ENCODE measurements at regions not wholly inside any gene's neighbourhood (a gene's known extent, or its start where the extent isn't known, plus 50 kb on each side); places are given as distances from the start of the nearest gene placed in this dataset.
"Not testable (repeated sequence)": the region's sequence is repeated elsewhere in the genome, so short reads cannot be mapped to it uniquely, and the experiment has no call there.

- peak; percentile 45 for DNase-seq (ENCODE audit: low read depth, low spot score)
These were observed 230.9 kb upstream of the FSIP2 start for GRCh38 chr2:185507719-185508118.

DNA sequence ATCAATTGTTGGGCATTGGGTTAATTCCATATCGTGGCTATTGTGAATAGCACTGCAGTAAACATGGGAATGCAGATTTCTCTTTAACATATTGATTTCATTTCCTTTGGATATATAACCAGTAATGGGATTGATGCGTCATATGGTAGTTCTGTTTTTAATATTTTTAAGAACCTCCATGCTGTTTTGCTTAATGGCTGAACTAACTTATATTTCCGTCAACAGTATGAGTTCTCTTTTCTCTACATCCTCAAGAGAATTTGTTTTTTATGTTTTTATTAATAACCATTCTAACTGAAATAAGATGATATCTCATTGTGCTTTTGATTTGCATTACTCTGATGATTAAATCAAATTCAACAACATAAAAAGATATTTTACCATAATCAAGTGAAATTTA is 228.5 kb upstream of the FSIP2 start:
- no peak for DNase-seq (ENCODE audit: low read depth, low spot score)

DNA sequence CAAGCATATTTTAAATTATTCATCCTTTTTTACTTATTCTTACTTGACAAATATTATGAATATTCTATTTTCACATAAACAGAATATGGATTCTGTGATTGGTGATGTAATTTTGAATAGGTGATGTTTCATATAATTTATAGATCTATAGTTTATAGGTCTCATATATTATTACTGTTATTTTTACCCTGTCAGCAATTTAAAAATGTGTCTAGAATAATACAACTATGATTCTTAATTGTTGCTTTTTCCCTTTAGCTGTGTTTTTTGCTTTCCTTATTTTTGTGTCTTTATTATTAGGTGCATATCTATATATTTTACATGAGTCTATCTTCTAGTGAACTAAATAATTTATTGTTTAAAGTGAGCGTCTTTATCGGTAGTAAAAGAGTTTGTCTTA is 226.7 kb upstream of the FSIP2 start:
- no peak for DNase-seq (ENCODE audit: low read depth, low spot score)

GRCh38 chr2:185522472-185522871 is 216.1 kb upstream of the FSIP2 start:
- no peak for DNase-seq (ENCODE audit: low read depth, low spot score)

GRCh38 chr2:185524242-185524641 is 214.4 kb upstream of the FSIP2 start:
- DNase-seq (ENCODE audit: low read depth, low spot score): not testable (repeated sequence)

DNA sequence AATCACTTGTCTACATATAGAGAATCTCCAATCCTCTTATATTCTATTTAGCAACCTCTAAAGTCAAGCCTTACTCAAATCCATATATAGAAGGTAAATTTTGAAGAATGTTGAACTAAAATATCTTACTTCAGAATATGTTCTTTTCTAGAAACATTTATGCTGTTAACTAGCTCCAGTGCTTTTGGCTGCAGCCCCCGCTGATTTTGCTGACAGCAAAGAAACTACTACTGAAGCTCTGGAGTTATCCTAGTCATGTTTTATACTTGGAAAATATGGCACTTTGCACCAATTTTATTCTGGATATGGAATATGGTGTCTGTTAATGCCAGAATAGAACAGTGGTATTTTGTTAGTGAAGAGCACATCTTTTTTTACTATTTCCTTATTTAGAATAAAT is 212.4 kb upstream of the FSIP2 start:
- DNase-seq (ENCODE audit: low read depth, low spot score): no peak

- DNase-seq (ENCODE audit: low read depth, low spot score): no peak
These were observed 206.9 kb upstream of the FSIP2 start for GRCh38 chr2:185531721-185532120.

DNA sequence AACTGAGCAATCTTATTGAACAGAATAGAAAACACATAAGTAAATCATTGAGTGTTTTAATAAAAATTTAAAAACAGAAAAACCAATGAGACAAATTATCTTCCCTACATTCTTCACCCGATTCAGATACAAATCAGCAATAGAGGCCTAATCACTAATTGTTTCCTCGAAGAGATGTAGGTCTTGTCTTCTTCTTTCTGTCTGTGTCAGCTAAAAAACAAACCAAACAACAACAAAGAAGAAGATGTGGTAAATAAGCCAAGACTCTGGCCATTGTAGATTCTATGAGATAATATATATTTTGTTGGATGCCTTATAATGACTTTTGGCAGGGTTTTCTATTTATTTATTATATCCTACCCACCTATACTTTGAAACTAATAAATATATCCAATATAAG is 200.9 kb upstream of the FSIP2 start:
- no peak for DNase-seq (ENCODE audit: low read depth, low spot score)

DNA sequence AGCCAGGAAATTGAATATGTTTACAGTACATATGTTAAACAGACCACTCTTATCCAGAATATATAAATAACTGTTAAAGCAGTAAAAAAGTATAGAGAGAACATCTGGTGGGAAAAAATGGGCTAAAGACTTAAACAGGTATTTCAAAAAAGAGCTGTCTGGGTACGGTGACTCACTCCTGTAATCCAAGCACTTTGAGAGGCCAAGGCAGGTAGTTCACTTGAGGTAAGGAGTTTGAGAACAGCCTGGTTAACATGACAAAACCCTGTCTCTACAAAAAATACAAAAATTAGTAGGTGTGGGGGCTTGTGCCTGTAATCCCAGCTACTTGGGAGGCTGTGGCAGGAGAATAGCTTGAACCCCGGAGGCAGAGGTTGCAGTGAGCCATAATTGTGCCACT is 171.4 kb upstream of the FSIP2 start:
- no peak for DNase-seq (ENCODE audit: low read depth, low spot score)

DNA sequence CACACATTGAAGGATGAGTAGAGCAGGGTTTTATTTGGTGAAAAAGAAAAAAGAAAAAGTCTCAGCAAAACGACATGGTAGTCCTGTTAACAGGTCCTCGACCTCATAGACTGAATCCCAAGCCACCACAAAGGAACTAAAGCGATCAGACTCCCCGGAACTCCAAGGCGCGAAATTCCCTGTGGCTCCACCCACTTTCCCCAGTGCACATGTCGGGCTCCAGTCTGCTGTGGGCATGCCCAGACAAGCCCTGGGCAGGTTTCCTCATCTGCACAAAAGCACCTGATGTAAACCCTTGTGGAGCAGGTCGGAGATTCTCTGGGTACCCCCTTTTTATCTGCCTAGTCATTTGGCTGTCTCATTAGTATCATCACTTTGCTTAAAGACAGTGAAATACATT is 170.7 kb upstream of the FSIP2 start:
- DNase-seq (ENCODE audit: low read depth, low spot score): peak; percentile 27

GRCh38 chr2:185578322-185578721 is 160.3 kb upstream of the FSIP2 start:
- no peak for DNase-seq (ENCODE audit: low read depth, low spot score)

GRCh38 chr2:185583058-185583816 is 155.4 kb upstream of the FSIP2 start:
- DNase-seq (ENCODE audit: low read depth, low spot score): peak; percentile 9

GRCh38 chr2:185585165-185585564 is 153.4 kb upstream of the FSIP2 start:
- DNase-seq (ENCODE audit: low read depth, low spot score): not testable (repeated sequence)

DNA sequence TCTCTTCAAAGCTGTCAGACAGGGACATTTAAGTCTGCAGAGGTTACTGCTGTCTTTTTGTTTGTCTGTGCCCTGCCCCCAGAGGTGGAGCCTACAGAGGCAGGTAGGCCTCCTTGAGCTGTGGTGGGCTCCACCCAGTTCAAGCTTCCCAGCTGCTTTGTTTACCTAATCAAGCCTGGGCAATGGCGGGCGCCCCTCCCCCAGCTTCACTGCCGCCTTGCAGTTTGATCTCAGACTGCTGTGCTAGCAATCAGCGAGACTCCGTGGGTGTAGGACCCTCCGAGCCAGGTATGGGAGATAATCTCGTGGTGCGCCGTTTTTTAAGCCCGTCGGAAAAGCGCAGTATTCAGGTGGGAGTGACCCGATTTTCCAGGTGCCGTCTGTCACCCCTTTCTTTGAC is 147.3 kb upstream of the FSIP2 start:
- not testable (repeated sequence) for DNase-seq (ENCODE audit: low read depth, low spot score)

GRCh38 chr2:185607945-185608344 is 130.7 kb upstream of the FSIP2 start:
- DNase-seq (ENCODE audit: low read depth, low spot score): no peak

- no peak for DNase-seq (ENCODE audit: low read depth, low spot score)
These were observed 129.8 kb upstream of the FSIP2 start for GRCh38 chr2:185608799-185609198.

DNA sequence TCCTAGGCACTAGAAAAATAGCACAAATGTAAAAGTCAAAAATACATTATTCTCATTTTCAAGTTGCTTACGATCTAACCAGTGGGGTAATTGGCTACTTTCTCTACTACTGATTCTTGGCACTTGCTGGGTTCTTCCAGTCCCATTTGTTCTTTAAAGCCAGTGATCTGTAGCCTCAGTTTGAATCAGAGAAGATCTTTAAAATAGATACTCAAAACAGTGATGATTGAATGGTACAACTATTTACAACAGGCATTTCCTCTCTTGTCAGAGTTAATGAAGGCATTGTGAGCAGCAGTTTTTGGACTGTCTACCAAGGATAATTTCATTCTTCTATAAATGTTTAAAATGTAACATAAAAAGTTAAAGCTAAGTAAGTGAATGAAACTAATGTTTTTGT is 128.3 kb upstream of the FSIP2 start:
- DNase-seq (ENCODE audit: low read depth, low spot score): no peak

DNA sequence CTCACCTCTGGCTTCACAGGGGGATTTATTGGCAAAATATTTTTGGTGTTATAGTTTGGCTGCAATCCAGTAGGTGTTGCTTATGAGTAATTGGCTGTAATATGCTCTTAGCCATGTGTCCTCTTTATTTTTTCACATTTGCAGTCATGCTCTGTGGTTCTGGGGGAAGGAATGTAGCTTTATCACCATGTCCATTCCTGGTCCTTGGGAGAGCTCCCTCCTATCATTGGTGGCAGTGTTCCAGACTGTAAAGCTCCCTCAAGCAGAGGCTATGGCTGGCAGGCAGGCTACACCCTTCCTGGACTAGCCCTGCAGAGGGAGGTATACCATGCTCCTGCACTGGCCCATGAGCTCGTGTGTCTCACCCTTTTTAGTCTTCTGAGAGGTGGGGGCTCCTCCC is 120.0 kb upstream of the FSIP2 start:
- DNase-seq (ENCODE audit: low read depth, low spot score): no peak

GRCh38 chr2:185625604-185626003 is 113.0 kb upstream of the FSIP2 start:
- no peak for DNase-seq (ENCODE audit: low read depth, low spot score)

- DNase-seq (ENCODE audit: low read depth, low spot score): peak; percentile 71
These were observed 109.6 kb upstream of the FSIP2 start for GRCh38 chr2:185628985-185629384.

GRCh38 chr2:185633621-185634020 is 105.0 kb upstream of the FSIP2 start:
- DNase-seq (ENCODE audit: low read depth, low spot score): no peak

DNA sequence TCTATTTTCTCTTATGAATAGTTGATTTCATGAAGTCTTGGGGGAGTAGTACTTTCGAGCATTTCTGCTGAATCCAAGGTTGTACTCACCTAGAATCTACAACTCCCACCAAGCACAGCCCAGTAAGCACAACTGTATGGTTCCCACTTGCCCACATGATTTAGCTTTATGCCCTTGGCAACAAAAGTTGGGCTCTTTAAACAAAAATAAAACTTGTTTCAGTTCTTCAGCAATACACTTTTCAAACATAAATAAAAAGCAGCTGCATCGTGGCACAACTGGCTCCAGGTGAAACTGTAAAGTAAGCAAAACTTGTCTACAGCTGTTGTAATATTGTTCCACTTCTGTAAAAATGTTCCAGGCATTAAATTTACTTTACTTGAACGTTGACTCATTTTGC is 99.8 kb upstream of the FSIP2 start:
- DNase-seq (ENCODE audit: low read depth, low spot score): no peak

DNA sequence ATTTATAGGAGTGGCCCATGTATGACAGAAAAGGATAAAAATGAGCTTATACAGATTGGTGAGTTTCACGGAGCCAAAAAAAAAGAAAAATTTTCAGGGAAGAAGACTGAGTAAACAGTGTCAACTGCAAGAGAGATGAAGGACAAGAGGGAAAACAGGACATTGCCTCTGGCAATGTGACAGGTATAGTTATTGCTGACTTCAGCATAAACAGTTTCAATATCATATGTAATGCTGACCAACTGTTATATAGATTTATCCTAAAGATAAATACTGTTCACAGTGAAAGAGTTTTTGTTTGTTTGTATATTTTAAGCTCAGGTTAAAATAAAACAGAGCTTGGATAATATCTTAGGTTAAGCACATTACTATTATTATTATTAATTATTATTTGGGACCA is 98.0 kb upstream of the FSIP2 start:
- DNase-seq (ENCODE audit: low read depth, low spot score): no peak

- DNase-seq (ENCODE audit: low read depth, low spot score): no peak
These were observed 95.2 kb upstream of the FSIP2 start for GRCh38 chr2:185643434-185643833.

All from ELF-1 (cell line).